Liver (tissue), 3 donors: ENCODE measurements at regions not wholly inside any gene's neighbourhood (a gene's known extent, or its start where the extent isn't known, plus 50 kb on each side); places are given as distances from the start of the nearest gene placed in this dataset.

ENCODE experiments used
- CTCF ChIP-seq: fragments of 150-350 bp; IDR thresholded peaks from 2 replicates; pipeline ENCODE4 v1.5.1; 2017; ENCODE audit warnings: improper control_type of control experiment, low read depth, low read length; ENCODE audit not compliant: missing input control
- EGR1 ChIP-seq, 2 donors: IDR thresholded peaks; 2 replicates each; pipeline ENCODE4 v1.6.1; 2016 to 2018; ENCODE audit warnings: antibody characterized with exemption in 2 of 2, low read depth in 2 of 2
- FOXA1 ChIP-seq: IDR thresholded peaks from 2 replicates; pipeline ENCODE4 v1.6.1; 2016; ENCODE audit warnings: antibody characterized with exemption
- GABPA ChIP-seq, 2 donors: IDR thresholded peaks in 1 of 2; conservative IDR thresholded peaks in 1 of 2; 2 replicates each; pipeline ENCODE4 v1.6.1; 2016; ENCODE audit warnings: antibody characterized with exemption in 2 of 2, mild to moderate bottlenecking in 1 of 2, moderate library complexity in 1 of 2
- MAX ChIP-seq: IDR thresholded peaks from 2 replicates; pipeline ENCODE4 v1.6.1; 2016; ENCODE audit warnings: antibody characterized with exemption
- RAD21 ChIP-seq, 2 donors: IDR thresholded peaks; 2 replicates each; pipeline ENCODE4 v1.6.1; 2016; ENCODE audit warnings: antibody characterized with exemption in 2 of 2, mild to moderate bottlenecking in 2 of 2
- REST ChIP-seq: IDR thresholded peaks from 2 replicates; pipeline ENCODE4 v1.6.1; 2016; ENCODE audit warnings: antibody characterized with exemption, mild to moderate bottlenecking
- RXRA ChIP-seq, 2 donors: IDR thresholded peaks; 2 replicates each; pipeline ENCODE4 v1.6.1; 2017 to 2018; ENCODE audit warnings: antibody characterized with exemption in 2 of 2, mild to moderate bottlenecking in 1 of 2
- TAF1 ChIP-seq: conservative IDR thresholded peaks from 2 replicates; pipeline ENCODE4 v1.6.1; 2016; ENCODE audit warnings: antibody characterized with exemption, mild to moderate bottlenecking
- YY1 ChIP-seq: IDR thresholded peaks from 2 replicates; pipeline ENCODE4 v1.6.1; 2016; ENCODE audit warnings: antibody characterized with exemption, mild to moderate bottlenecking
- ZBTB33 ChIP-seq: IDR thresholded peaks from 2 replicates; pipeline ENCODE4 v1.6.1; 2016; ENCODE audit warnings: antibody characterized with exemption
- donor health status: healthy.
- donor health status: healthy.

GRCh38 chr3:153658136-153658535 is 463.1 kb upstream of the ARHGEF26 start:
- TF ChIP-seq YY1 (no peak), GABPA (IDR thresholded peaks at IDR 0.05 in 1 of 2, conservative IDR thresholded peaks at IDR 0.05 in 1 of 2) (no peak), CTCF (no peak), ZBTB33 (no peak), EGR1 (IDR thresholded peaks at IDR 0.05; ENCODE audit: low read depth in 2 of 2) (no peak), REST (no peak), RXRA (IDR thresholded peaks at IDR 0.05) (no peak), MAX (no peak), RAD21 (IDR thresholded peaks at IDR 0.05) (no peak), TAF1 (no peak), FOXA1 (no peak)
